WTC11 (cell line): ENCODE measurements at regions not wholly inside any gene's neighbourhood (a gene's known extent, or its start where the extent isn't known, plus 50 kb on each side); places are given as distances from the start of the nearest gene placed in this dataset.

Experiments
- ATAC-seq: fragments of 200-7000 bp; cut with Tn5 transposase; 2 replicates; pipeline ENCODE4 v1.10.0; 2021; ENCODE audit warnings: mild to moderate bottlenecking, moderate library complexity
- CTCF ChIA-PET: fragments of 300-600 bp; sonication (Branson Sonifier 250); formaldehyde crosslinking; loops from one replicate; lab custom pipeline; 2021; ENCODE audit warnings: antibody characterized with exemption; lab: Charles Lee
- POLR2A ChIA-PET: fragments of 350-600 bp; sonication (Branson Sonifier 250); formaldehyde crosslinking; loops from one replicate; lab custom pipeline; 2021; ENCODE audit warnings: antibody characterized with exemption; lab: Charles Lee
- DNase-seq: peaks from one replicate; pipeline ENCODE4 v3.0.0; 2021; ENCODE audit warnings: low spot score
- H3K27ac Mint-ChIP-seq: 2 replicates; pipeline ENCODE4 v1.8.0; 2021; ENCODE audit warnings: mixed read lengths
- H3K27me3 Mint-ChIP-seq: 2 replicates; pipeline ENCODE4 v1.8.0; 2021; ENCODE audit warnings: low read depth, mild to moderate bottlenecking, moderate library complexity, mixed read lengths
- H3K36me3 Mint-ChIP-seq: 2 replicates; pipeline ENCODE4 v1.8.0; 2021; ENCODE audit warnings: mixed read lengths
- H3K4me1 Mint-ChIP-seq: 2 replicates; pipeline ENCODE4 v1.8.0; 2022; ENCODE audit warnings: mixed read lengths
- H3K4me3 Mint-ChIP-seq: 2 replicates; pipeline ENCODE4 v1.8.0; 2021; ENCODE audit warnings: mild to moderate bottlenecking, moderate library complexity, mixed read lengths
- H3K9me3 Mint-ChIP-seq: 2 replicates; pipeline ENCODE4 v1.8.0; 2021; ENCODE audit warnings: mixed read lengths
- ATF3 ChIP-seq: sonication (generic); formaldehyde crosslinking; conservative IDR thresholded peaks from 2 replicates; pipeline ENCODE4 v1.8.1; 2022; ENCODE audit warnings: mild to moderate bottlenecking, missing genetic modification reagents
- ELF4 ChIP-seq: sonication (generic); formaldehyde crosslinking; IDR thresholded peaks from 2 replicates; pipeline ENCODE4 v1.8.1; 2022; ENCODE audit warnings: low read depth, mild to moderate bottlenecking, moderate library complexity, missing genetic modification reagents
- ERG ChIP-seq: fragments of 250-450 bp; sonication (Bioruptor Pico); IDR thresholded peaks from 2 replicates; pipeline ENCODE4 v1.8.0; 2021; ENCODE audit warnings: mild to moderate bottlenecking
- ESRRA ChIP-seq: sonication (generic); formaldehyde crosslinking; IDR thresholded peaks from 2 replicates; pipeline ENCODE4 v1.8.1; 2022; ENCODE audit warnings: mild to moderate bottlenecking, missing genetic modification reagents, borderline replicate concordance
- NR2C2 ChIP-seq: sonication (generic); formaldehyde crosslinking; IDR thresholded peaks from 2 replicates; pipeline ENCODE4 v1.8.0; 2022; ENCODE audit warnings: mild to moderate bottlenecking, missing genetic modification reagents
- OVOL2 ChIP-seq: fragments of 250-450 bp; sonication (Bioruptor Pico); IDR thresholded peaks from 2 replicates; pipeline ENCODE4 v1.9.0; 2021; ENCODE audit warnings: mild to moderate bottlenecking, borderline replicate concordance
- SMAD3 ChIP-seq: sonication (generic); formaldehyde crosslinking; IDR thresholded peaks from 2 replicates; pipeline ENCODE4 v1.8.0; 2022; ENCODE audit warnings: missing genetic modification reagents, mild to moderate bottlenecking, borderline replicate concordance
- TCF7 ChIP-seq: sonication (generic); formaldehyde crosslinking; IDR thresholded peaks from 2 replicates; pipeline ENCODE4 v1.8.0; 2022; ENCODE audit warnings: mild to moderate bottlenecking, low read depth, missing genetic modification reagents, moderate library complexity
- ZBTB43 ChIP-seq: sonication (generic); formaldehyde crosslinking; IDR thresholded peaks from 2 replicates; pipeline ENCODE4 v1.8.1; 2023; ENCODE audit warnings: mild to moderate bottlenecking, missing genetic modification reagents
- ZNF121 ChIP-seq: sonication (generic); formaldehyde crosslinking; IDR thresholded peaks from 2 replicates; pipeline ENCODE4 v1.8.0; 2023; ENCODE audit warnings: missing genetic modification reagents
- ZNF138 ChIP-seq: sonication (generic); formaldehyde crosslinking; conservative IDR thresholded peaks from 2 replicates; pipeline ENCODE4 v1.8.1; 2022; ENCODE audit warnings: mild to moderate bottlenecking, moderate library complexity, missing genetic modification reagents
- ZNF671 ChIP-seq: fragments of 250-450 bp; sonication (Bioruptor Pico); IDR thresholded peaks from 2 replicates; pipeline ENCODE4 v1.8.0; 2021; ENCODE audit warnings: mild to moderate bottlenecking
- TF ChIP-seq, protein P1 (sequence below): sonication (generic); formaldehyde crosslinking; IDR thresholded peaks from 2 replicates; pipeline ENCODE4 v1.8.0; 2023; ENCODE audit warnings: mild to moderate bottlenecking, missing genetic modification reagents
- TF ChIP-seq, protein P2 (sequence below): fragments of 250-450 bp; sonication (Bioruptor Pico); IDR thresholded peaks from 2 replicates; pipeline ENCODE4 v1.9.0; 2021; ENCODE audit warnings: mild to moderate bottlenecking
- TF ChIP-seq, protein P3 (sequence below): sonication (generic); formaldehyde crosslinking; IDR thresholded peaks from 2 replicates; pipeline ENCODE4 v1.8.0; 2022; ENCODE audit warnings: mild to moderate bottlenecking, missing genetic modification reagents
- TF ChIP-seq, protein P4 (sequence below): fragments of 250-450 bp; sonication (Bioruptor Pico); IDR thresholded peaks from 2 replicates; pipeline ENCODE4 v1.9.0; 2021; ENCODE audit warnings: moderate library complexity, mild to moderate bottlenecking, inconsistent platforms, borderline replicate concordance
- TF ChIP-seq, protein P5 (sequence below): fragments of 200-600 bp; IDR thresholded peaks from 2 replicates; pipeline ENCODE4 v1.8.0; 2022; ENCODE audit warnings: antibody characterized with exemption
- TF ChIP-seq, protein P6 (sequence below): sonication (generic); formaldehyde crosslinking; IDR thresholded peaks from 2 replicates; pipeline ENCODE4 v1.8.1; 2022; ENCODE audit warnings: mild to moderate bottlenecking, moderate library complexity, missing genetic modification reagents

GRCh38 chr14:48008646-48009045 is 333.2 kb upstream of the MDGA2 start (continued):
- TF ChIP-seq, protein P1, sequence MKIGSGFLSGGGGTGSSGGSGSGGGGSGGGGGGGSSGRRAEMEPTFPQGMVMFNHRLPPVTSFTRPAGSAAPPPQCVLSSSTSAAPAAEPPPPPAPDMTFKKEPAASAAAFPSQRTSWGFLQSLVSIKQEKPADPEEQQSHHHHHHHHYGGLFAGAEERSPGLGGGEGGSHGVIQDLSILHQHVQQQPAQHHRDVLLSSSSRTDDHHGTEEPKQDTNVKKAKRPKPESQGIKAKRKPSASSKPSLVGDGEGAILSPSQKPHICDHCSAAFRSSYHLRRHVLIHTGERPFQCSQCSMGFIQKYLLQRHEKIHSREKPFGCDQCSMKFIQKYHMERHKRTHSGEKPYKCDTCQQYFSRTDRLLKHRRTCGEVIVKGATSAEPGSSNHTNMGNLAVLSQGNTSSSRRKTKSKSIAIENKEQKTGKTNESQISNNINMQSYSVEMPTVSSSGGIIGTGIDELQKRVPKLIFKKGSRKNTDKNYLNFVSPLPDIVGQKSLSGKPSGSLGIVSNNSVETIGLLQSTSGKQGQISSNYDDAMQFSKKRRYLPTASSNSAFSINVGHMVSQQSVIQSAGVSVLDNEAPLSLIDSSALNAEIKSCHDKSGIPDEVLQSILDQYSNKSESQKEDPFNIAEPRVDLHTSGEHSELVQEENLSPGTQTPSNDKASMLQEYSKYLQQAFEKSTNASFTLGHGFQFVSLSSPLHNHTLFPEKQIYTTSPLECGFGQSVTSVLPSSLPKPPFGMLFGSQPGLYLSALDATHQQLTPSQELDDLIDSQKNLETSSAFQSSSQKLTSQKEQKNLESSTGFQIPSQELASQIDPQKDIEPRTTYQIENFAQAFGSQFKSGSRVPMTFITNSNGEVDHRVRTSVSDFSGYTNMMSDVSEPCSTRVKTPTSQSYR = no peak
- no peak for TF ChIP-seq ELF4
- TF ChIP-seq, protein P2, sequence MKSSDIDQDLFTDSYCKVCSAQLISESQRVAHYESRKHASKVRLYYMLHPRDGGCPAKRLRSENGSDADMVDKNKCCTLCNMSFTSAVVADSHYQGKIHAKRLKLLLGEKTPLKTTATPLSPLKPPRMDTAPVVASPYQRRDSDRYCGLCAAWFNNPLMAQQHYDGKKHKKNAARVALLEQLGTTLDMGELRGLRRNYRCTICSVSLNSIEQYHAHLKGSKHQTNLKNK = no peak
- no peak for TF ChIP-seq OVOL2
- TF ChIP-seq SMAD3 (CRISPR knock-in tag) = no peak
- no peak for TF ChIP-seq ESRRA
- TF ChIP-seq, protein P3, sequence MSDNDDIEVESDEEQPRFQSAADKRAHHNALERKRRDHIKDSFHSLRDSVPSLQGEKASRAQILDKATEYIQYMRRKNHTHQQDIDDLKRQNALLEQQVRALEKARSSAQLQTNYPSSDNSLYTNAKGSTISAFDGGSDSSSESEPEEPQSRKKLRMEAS (CRISPR knock-in tag) = no peak
- no peak for TF ChIP-seq ZNF671 (CRISPR knock-in tag)
- no peak for TF ChIP-seq TCF7 (CRISPR knock-in tag)

GRCh38 chr14:48005986-48006385 is 330.6 kb upstream of the MDGA2 start:
- no peak overlapping the region for H3K27ac Mint-ChIP-seq
- no peak for ATAC-seq
- no peaks in the 10 kb centered on the region; the same call in 1 of the 2 replicates for H3K27me3 Mint-ChIP-seq
- DNase-seq = no peak
- ChIA-PET CTCF (no interaction called here), POLR2A (no interaction called here)
- H3K36me3 Mint-ChIP-seq = no peaks in the 10 kb centered on the region; the same call in 1 of the 2 replicates
- H3K4me3 Mint-ChIP-seq = no peak overlapping the region
- peaks cover 15% of the 10 kb centered on the region for H3K4me1 Mint-ChIP-seq
- peaks cover 20% of the 10 kb centered on the region for H3K9me3 Mint-ChIP-seq
- TF ChIP-seq ESRRA (no peak), ZBTB43 (CRISPR knock-in tag) (no peak), ZNF138 (CRISPR knock-in tag) (no peak), ZNF671 (CRISPR knock-in tag) (no peak), ZNF121 (CRISPR knock-in tag) (no peak)
- TF ChIP-seq, protein P4, sequence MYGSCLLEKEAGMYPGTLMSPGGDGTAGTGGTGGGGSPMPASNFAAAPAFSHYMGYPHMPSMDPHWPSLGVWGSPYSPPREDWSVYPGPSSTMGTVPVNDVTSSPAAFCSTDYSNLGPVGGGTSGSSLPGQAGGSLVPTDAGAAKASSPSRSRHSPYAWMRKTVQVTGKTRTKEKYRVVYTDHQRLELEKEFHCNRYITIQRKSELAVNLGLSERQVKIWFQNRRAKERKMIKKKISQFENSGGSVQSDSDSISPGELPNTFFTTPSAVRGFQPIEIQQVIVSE = no peak

GRCh38 chr14:47993883-47994282 is 318.5 kb upstream of the MDGA2 start:
- Mint-ChIP-seq H3K4me1 (peaks cover 3% of the 10 kb centered on the region; the same call in 1 of the 2 replicates), H3K27me3 (no peaks in the 10 kb centered on the region), H3K36me3 (peaks cover 3% of the 10 kb centered on the region; the same call in 1 of the 2 replicates), H3K9me3 (peaks cover 20% of the 10 kb centered on the region), H3K27ac (no peak overlapping the region), H3K4me3 (no peak overlapping the region)
- DNase-seq (no peak), ATAC-seq (no peak)
- TF ChIP-seq ZNF138 (CRISPR knock-in tag) = no peak
- TF ChIP-seq ERG (CRISPR knock-in tag) = no peak
- TF ChIP-seq ATF3 = no peak
- no peak for TF ChIP-seq NR2C2
- TF ChIP-seq, protein P5, sequence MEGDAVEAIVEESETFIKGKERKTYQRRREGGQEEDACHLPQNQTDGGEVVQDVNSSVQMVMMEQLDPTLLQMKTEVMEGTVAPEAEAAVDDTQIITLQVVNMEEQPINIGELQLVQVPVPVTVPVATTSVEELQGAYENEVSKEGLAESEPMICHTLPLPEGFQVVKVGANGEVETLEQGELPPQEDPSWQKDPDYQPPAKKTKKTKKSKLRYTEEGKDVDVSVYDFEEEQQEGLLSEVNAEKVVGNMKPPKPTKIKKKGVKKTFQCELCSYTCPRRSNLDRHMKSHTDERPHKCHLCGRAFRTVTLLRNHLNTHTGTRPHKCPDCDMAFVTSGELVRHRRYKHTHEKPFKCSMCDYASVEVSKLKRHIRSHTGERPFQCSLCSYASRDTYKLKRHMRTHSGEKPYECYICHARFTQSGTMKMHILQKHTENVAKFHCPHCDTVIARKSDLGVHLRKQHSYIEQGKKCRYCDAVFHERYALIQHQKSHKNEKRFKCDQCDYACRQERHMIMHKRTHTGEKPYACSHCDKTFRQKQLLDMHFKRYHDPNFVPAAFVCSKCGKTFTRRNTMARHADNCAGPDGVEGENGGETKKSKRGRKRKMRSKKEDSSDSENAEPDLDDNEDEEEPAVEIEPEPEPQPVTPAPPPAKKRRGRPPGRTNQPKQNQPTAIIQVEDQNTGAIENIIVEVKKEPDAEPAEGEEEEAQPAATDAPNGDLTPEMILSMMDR = no peak
- TF ChIP-seq ELF4 = no peak
- TF ChIP-seq, protein P6, sequence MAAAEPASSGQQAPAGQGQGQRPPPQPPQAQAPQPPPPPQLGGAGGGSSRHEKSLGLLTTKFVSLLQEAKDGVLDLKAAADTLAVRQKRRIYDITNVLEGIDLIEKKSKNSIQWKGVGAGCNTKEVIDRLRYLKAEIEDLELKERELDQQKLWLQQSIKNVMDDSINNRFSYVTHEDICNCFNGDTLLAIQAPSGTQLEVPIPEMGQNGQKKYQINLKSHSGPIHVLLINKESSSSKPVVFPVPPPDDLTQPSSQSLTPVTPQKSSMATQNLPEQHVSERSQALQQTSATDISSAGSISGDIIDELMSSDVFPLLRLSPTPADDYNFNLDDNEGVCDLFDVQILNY (CRISPR knock-in tag) = no peak
- TF ChIP-seq, protein P4 = no peak
- POLR2A ChIA-PET = no interaction called here
- CTCF ChIA-PET = no interaction called here
